Gastroesophageal sphincter (tissue), 4 donors: ENCODE measurements at regions not wholly inside any gene's neighbourhood (a gene's known extent, or its start where the extent isn't known, plus 50 kb on each side); places are given as distances from the start of the nearest gene placed in this dataset.

Experiments used
- ATAC-seq: fragments of 150-250 bp; one replicate; pipeline ENCODE4 v1.9.1; 2016; ENCODE audit warnings: mild to moderate bottlenecking, moderate library complexity
- H3K27ac ChIP-seq, 4 donors: fragments of 200-600 bp; sonication (generic) in 3 of 4; 1 replicate in 3 of 4; 2 replicates in 1 of 4; pipeline ENCODE4 v1.5.1; 2016 to 2019
- H3K27me3 ChIP-seq: fragments of 200-600 bp; sonication (generic); one replicate; pipeline ENCODE4 v1.5.1; 2019
- H3K36me3 ChIP-seq, 2 donors: fragments of 200-600 bp; sonication (generic); one replicate each; pipeline ENCODE4 v1.5.1; 2019; ENCODE audit warnings: control low read depth in 1 of 2
- H3K4me1 ChIP-seq, 3 donors: fragments of 200-600 bp; sonication (generic); 1 replicate in 2 of 3; 2 replicates in 1 of 3; pipeline ENCODE4 v1.5.1; 2016 to 2019; ENCODE audit warnings: control low read depth in 2 of 3
- H3K4me3 ChIP-seq, 2 donors: fragments of 200-600 bp; sonication (generic); one replicate each; pipeline ENCODE4 v1.5.1; 2019; ENCODE audit warnings: mild to moderate bottlenecking in 1 of 2, moderate library complexity in 1 of 2
- H3K9me3 ChIP-seq, 3 donors: fragments of 200-600 bp; sonication (generic); one replicate each; pipeline ENCODE4 v1.5.1; 2017 to 2019; ENCODE audit warnings: control low read depth in 2 of 3
- EP300 ChIP-seq: sonication (generic); formaldehyde crosslinking; IDR thresholded peaks from one replicate; pipeline ENCODE4 v1.6.1; 2017; ENCODE audit warnings: antibody characterized with exemption, mild to moderate bottlenecking
- POLR2A ChIP-seq, 2 donors: fragments of 450-650 bp; IDR thresholded peaks; one replicate each; pipeline ENCODE4 v1.6.1; 2017; ENCODE audit warnings: antibody characterized with exemption in 2 of 2, mild to moderate bottlenecking in 2 of 2, moderate library complexity in 1 of 2
- POLR2AphosphoS5 ChIP-seq: sonication (generic); formaldehyde crosslinking; IDR thresholded peaks from one replicate; pipeline ENCODE4 v1.6.1; 2017; ENCODE audit warnings: antibody characterized with exemption
- WGBS, 2 donors: methylation state at CpG; one replicate each; pipeline ENCODE4 v1.1.5; 2018; ENCODE audit warnings: low coverage in 1 of 2; 5-methylcytosine and 5-hydroxymethylcytosine counted together
- TF ChIP-seq, protein P1 (sequence below), 4 experiments: fragments of 200-600 bp in 2 of 4; fragments of 450-650 bp in 2 of 4; sonication (generic) in 1 of 4; IDR thresholded peaks; one replicate each; pipeline ENCODE4 v1.5.1; 2017 to 2019; ENCODE audit warnings: antibody characterized with exemption in 4 of 4, mild to moderate bottlenecking in 2 of 4, moderate library complexity in 2 of 4

DNA sequence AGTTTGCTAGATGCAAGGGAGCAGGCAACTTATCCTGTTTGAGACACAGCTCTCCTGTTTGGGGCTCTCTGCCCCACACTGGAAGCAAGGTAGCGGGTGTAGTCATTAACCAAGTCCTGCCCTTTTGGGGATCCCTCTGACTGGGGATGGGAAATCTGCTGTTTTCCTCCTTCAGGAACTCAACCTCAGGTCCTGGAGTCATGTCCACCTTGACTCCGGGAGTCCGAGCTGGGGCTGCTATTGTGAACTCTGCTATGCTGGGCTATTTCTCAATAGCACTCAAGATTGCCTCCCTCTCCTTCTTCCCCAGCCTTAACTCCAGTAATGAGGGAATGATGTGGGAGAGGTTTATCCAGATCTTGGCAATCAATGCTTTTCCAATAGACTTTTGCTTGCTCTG is 54.1 kb upstream of the CHD6 start:
- H3K27me3 ChIP-seq = peaks cover 63% of the 10 kb centered on the region
- no peaks in the 10 kb centered on the region for H3K4me1 ChIP-seq
- no peak overlapping the region for H3K4me3 ChIP-seq
- H3K9me3 ChIP-seq = no peaks in the 10 kb centered on the region
- H3K27ac ChIP-seq = no peak overlapping the region
- TF ChIP-seq POLR2A (IDR thresholded peaks at IDR 0.05) (no peak), EP300 (no peak), POLR2AphosphoS5 (no peak)
- TF ChIP-seq, protein P1, sequence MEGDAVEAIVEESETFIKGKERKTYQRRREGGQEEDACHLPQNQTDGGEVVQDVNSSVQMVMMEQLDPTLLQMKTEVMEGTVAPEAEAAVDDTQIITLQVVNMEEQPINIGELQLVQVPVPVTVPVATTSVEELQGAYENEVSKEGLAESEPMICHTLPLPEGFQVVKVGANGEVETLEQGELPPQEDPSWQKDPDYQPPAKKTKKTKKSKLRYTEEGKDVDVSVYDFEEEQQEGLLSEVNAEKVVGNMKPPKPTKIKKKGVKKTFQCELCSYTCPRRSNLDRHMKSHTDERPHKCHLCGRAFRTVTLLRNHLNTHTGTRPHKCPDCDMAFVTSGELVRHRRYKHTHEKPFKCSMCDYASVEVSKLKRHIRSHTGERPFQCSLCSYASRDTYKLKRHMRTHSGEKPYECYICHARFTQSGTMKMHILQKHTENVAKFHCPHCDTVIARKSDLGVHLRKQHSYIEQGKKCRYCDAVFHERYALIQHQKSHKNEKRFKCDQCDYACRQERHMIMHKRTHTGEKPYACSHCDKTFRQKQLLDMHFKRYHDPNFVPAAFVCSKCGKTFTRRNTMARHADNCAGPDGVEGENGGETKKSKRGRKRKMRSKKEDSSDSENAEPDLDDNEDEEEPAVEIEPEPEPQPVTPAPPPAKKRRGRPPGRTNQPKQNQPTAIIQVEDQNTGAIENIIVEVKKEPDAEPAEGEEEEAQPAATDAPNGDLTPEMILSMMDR (IDR thresholded peaks at IDR 0.05) = no peak
- WGBS, 2 donors = 82 to 90% methylated on average over 2 to 3 of the region's 3 CpGs
- ATAC-seq = no peak
- no peaks in the 10 kb centered on the region for H3K36me3 ChIP-seq

DNA sequence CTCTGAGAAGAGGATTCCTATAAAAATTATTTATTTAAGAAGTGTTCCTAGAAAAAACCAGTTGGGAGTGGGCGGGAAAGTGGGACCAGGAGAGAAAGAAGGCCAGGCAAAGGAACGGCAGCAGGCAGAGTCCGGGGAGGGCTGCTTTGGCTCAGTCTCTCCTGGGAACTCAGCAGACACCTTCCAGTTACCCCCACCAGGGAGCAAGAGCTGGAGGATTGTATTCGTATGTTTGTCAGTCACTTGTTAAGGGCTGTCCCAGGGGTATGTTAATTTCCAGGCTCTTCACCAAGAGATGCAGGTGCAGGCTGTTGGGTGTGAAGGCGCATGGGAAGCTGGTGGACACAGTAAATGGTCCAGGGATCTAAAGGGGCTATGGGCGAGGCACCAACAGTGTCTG is 53.0 kb upstream of the CHD6 start:
- Histone ChIP-seq H3K36me3 (no peaks in the 10 kb centered on the region), H3K27me3 (peaks cover 63% of the 10 kb centered on the region), H3K27ac (no peak overlapping the region), H3K4me3 (no peak overlapping the region), H3K4me1 (no peaks in the 10 kb centered on the region), H3K9me3 (no peaks in the 10 kb centered on the region)
- no peak for ATAC-seq
- 31 to 41% methylated on average over 4 of the region's 6 CpGs for WGBS, 2 donors
- TF ChIP-seq, protein P1 (IDR thresholded peaks at IDR 0.05) = no peak
- TF ChIP-seq POLR2AphosphoS5 (no peak), POLR2A (IDR thresholded peaks at IDR 0.05) (no peak), EP300 (no peak)

DNA sequence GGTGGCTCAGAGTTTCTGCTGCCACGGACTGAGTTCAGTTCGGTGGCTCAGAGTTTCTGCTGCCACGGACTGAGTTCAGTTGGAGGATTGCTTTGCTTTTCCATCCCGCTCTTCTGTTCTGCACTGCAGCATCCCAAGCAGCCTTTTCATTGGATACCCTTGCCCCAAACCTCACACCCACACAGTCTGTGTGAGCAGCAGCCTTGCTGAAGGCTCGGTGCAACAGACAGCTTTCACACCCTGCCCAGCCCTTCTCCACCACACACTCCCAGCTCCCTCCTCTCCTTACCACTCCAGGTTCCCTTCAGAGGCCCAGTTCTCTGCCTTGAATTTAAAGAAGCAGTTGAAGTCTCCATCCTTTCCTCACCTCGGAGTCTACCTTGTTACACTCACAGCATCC is 52.5 kb upstream of the CHD6 start:
- peaks cover 63% of the 10 kb centered on the region for H3K27me3 ChIP-seq
- TF ChIP-seq POLR2AphosphoS5 (no peak), EP300 (no peak), POLR2A (IDR thresholded peaks at IDR 0.05) (no peak)
- TF ChIP-seq, protein P1 (IDR thresholded peaks at IDR 0.05) = no peak
- no peak for ATAC-seq
- no peaks in the 10 kb centered on the region for H3K9me3 ChIP-seq
- no peak overlapping the region for H3K27ac ChIP-seq
- no peaks in the 10 kb centered on the region for H3K36me3 ChIP-seq
- H3K4me1 ChIP-seq = no peaks in the 10 kb centered on the region
- WGBS, 2 donors = 57 to 68% methylated on average over 3 to 5 of the region's 6 CpGs
- no peak overlapping the region for H3K4me3 ChIP-seq

DNA sequence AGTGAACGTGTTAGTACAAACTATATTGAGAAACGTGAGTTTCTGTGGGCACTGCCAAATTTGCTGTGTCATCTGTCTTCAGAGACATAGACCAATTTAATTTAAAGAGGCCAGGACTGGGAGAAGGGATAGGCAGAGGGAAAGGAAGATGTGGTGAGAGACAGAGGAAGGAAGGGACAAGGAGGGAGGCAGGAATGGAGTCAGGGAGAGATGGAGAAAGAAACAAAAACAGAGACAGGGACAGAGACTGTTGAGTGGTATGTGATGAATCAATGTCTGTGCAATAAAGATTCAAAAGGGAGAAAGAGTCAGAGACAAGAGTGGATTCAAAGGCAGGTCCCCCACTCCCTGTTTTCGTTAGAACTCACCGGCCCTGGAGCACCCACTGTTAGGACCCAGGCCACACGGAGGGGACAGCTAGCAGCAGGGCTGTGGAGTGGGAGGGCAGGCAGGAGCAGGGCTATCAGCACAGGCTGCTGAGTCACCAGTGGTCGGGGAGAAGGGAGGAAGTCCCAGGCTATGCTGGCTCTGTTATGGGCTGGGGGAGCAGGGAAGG is 51.6 kb upstream of the CHD6 start:
- no peak overlapping the region for H3K27ac ChIP-seq
- no peaks in the 10 kb centered on the region for H3K9me3 ChIP-seq
- ATAC-seq = no peak
- H3K36me3 ChIP-seq = no peaks in the 10 kb centered on the region
- 24 to 43% methylated on average over 3 to 6 of the region's 6 CpGs for WGBS, 2 donors
- peaks cover 62% of the 10 kb centered on the region for H3K27me3 ChIP-seq
- H3K4me1 ChIP-seq = no peaks in the 10 kb centered on the region
- TF ChIP-seq POLR2A (IDR thresholded peaks at IDR 0.05) (no peak), POLR2AphosphoS5 (no peak), EP300 (no peak)
- TF ChIP-seq, protein P1 (IDR thresholded peaks at IDR 0.05) = no peak
- H3K4me3 ChIP-seq = no peak overlapping the region

DNA sequence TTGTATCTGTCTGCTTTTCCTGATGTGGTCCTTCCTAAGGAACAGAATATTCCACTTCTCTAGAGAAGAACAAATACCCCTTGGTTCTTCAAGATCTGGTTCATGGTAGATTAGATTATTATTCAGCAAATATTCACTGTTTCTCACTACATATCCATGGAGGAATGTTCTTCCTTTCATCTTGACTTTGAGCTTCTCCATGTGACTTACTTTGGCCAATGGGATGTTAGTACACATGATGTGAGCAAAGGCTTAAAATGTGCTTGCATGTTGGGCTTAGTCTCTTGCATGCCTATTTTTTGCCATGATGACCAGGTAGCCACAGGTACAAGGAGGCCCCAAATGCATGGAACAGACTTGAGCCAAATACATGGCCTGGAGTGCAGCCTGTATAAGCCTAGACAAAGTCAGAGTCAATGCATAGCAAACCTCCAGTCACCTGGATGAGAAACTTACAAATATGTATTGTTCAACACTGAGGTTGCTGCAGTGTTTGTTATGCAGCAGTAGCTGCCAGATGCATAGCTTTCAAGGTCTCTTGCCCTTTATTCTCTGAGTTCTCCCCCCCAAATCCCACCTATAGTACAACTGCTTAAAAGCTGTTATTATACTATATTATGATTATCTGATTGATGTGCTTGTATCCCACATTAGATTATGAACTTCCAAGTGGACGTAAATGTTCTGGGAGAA is 50.0 kb upstream of the CHD6 start:
- H3K4me1 ChIP-seq = no peaks in the 10 kb centered on the region
- H3K27ac ChIP-seq = no peak overlapping the region
- 58% methylated on average over 1 of the region's 1 CpG; no CpG with 5 or more reads in 1 of the 2 donors for WGBS, 2 donors
- no peak for ATAC-seq
- no peak for TF ChIP-seq EP300
- TF ChIP-seq POLR2A (IDR thresholded peaks at IDR 0.05) = no peak
- TF ChIP-seq POLR2AphosphoS5 = no peak
- TF ChIP-seq, protein P1 (IDR thresholded peaks at IDR 0.05) = no peak
- no peaks in the 10 kb centered on the region for H3K9me3 ChIP-seq
- no peak overlapping the region for H3K4me3 ChIP-seq
- peaks cover 48% of the 10 kb centered on the region for H3K27me3 ChIP-seq
- H3K36me3 ChIP-seq = no peaks in the 10 kb centered on the region
